Activated CD4-positive, alpha-beta T cell treated with anti-CD3 and anti-CD28 coated beads, Interleukin-2, amount 50 U/mL, for 24 hours (primary cell): ENCODE measurements at regions not wholly inside any gene's neighbourhood (a gene's known extent, or its start where the extent isn't known, plus 50 kb on each side); places are given as distances from the start of the nearest gene placed in this dataset.

Experiments
- DNase-seq, 2 donors: peaks; one replicate each; pipeline ENCODE4 v3.0.0-alpha.2; 2020; ENCODE audit warnings: low read depth in 1 of 2, low spot score in 1 of 2

- no peak for DNase-seq
Measured at GRCh38 chr10:105807935-105808587, 1167.0 kb downstream of the SORCS3 start.

- DNase-seq = no peak
Measured at GRCh38 chr10:105803206-105803605, 1162.1 kb downstream of the SORCS3 start.

- no peak for DNase-seq
Measured at GRCh38 chr10:105800641-105801040, 1159.6 kb downstream of the SORCS3 start.

- no peak for DNase-seq
Measured at GRCh38 chr10:105798328-105798889, 1157.3 kb downstream of the SORCS3 start.

GRCh38 chr10:105797234-105797890 lies 1156.3 kb downstream of the SORCS3 start:
- DNase-seq = no peak

- no peak for DNase-seq
Measured at GRCh38 chr10:105793071-105793470, 1152.0 kb downstream of the SORCS3 start.

- DNase-seq = no peak
Measured at GRCh38 chr10:105785721-105786120, 1144.6 kb downstream of the SORCS3 start.

- no peak for DNase-seq
Measured at GRCh38 chr10:105783936-105784483, 1142.9 kb downstream of the SORCS3 start.

GRCh38 chr10:105774881-105775280 lies 1133.8 kb downstream of the SORCS3 start:
- DNase-seq = no peak

GRCh38 chr10:105774351-105774750 lies 1133.3 kb downstream of the SORCS3 start:
- no peak for DNase-seq

GRCh38 chr10:105770524-105771212 lies 1129.6 kb downstream of the SORCS3 start:
- DNase-seq = no peak

GRCh38 chr10:105769248-105770184 lies 1128.4 kb downstream of the SORCS3 start:
- no peak for DNase-seq

GRCh38 chr10:105763611-105764010 lies 1122.5 kb downstream of the SORCS3 start:
- DNase-seq = no peak

- DNase-seq = no peak
Measured at GRCh38 chr10:105761576-105762260, 1120.6 kb downstream of the SORCS3 start.

- no peak for DNase-seq
Measured at GRCh38 chr10:105759669-105760068, 1118.6 kb downstream of the SORCS3 start.

- no peak for DNase-seq
Measured at GRCh38 chr10:105758209-105758998, 1117.3 kb downstream of the SORCS3 start.

GRCh38 chr10:105757302-105757701 lies 1116.2 kb downstream of the SORCS3 start:
- DNase-seq = no peak

- no peak for DNase-seq
Measured at GRCh38 chr10:105756386-105756785, 1115.3 kb downstream of the SORCS3 start.

- DNase-seq = no peak
Measured at GRCh38 chr10:105751688-105752087, 1110.6 kb downstream of the SORCS3 start.
